ENCODE measurements at regions not wholly inside any gene's neighbourhood (a gene's known extent, or its start where the extent isn't known, plus 50 kb on each side); places are given as distances from the start of the nearest gene placed in this dataset.
"Not testable (repeated sequence)": the region's sequence is repeated elsewhere in the genome, so short reads cannot be mapped to it uniquely, and the experiment has no call there.

DNA sequence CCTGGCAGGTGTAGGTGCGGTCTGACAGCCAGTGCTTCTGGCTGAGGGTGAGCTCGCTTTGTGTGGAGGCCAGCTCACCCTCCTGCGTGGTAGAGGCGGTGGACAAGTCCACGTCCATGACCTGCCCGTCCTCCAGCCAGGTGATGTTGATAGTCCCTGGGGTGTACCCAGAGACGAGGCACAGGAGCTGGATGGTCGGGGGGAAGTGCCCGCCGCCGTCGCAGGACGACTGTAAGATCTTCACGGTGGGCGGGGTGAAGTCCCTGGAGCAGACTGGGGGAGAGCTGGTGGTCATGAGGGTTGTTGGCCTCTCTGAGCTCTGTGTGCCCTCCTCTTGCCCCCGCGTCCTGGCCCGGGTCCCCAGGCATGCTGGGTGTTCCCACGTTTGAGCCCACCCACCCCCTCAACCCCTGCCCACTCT lies 74.6 kb downstream of the TMEM121 start:
- no peak for DNase-seq (ENCODE audit: low read depth in 2 of 2)

DNA sequence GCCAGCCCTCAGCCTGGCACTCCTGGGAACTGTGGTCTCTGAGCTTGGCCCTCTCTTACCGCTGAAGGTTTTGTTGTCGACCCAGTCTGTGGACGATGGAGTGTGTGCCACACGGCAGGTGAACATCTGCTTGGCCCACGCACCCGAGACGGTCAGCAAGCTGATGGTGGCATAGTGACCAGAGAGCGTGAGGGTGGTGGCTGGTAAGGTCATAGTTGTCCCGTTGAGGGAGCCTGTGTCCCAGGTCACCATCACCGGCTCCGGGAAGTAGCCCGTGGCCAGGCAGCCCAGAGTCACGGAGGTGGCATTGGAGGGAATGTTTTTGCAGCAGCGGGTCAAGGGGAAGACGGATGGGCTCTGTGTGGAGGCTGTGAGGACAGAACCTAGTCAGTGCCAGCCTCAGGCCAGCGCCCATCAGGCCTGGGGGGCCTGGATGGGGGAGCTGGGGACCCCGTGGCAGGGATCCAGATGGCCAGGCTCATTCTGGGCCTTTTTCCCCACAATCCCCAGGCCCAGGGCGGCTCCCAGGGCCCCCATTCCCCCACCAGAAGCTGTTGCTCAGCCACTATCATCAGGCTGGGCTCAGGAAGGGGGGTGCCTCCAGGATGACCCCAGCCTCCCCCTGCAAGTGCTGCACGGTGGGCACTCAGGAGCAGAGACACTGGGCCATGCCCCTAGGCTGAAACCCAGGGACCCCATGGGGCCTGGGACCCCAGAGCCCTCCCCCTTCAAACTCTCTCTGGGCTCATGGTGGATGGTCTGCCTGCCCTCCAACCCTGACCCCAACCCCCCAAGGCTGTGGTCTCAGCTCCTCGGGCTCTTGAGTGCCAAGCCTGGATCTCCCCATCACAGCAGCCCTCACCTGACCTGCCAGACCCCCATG lies 75.2 kb downstream of the TMEM121 start:
- DNase-seq (ENCODE audit: low read depth in 2 of 2) = no peak

DNA sequence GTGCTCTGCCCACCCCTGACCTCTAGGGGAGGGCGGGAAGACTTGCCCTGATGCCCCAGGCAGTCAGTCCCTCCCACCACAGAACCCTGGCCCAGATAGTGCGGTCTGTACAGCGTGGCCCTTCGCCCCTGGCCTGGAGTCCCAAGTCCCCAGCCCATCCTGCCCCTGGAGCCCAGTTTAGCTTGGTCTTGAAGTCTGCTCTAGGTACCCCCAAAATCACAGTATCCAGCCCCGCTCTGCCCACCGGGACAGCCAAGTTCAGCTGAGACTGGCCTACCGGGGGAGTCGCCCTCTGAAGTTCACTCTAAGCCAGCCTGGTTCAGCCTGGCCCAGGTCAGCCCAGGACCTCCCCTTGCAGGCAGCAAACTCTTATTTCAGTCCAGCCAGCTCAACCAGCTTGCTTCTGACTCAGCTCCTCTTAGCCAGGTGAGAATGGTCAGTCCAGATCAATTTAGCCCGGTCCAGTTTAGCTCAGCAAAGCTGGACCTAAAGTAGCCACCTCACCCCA lies 75.9 kb downstream of the TMEM121 start:
- no peak for DNase-seq (ENCODE audit: low read depth in 2 of 2)

DNA sequence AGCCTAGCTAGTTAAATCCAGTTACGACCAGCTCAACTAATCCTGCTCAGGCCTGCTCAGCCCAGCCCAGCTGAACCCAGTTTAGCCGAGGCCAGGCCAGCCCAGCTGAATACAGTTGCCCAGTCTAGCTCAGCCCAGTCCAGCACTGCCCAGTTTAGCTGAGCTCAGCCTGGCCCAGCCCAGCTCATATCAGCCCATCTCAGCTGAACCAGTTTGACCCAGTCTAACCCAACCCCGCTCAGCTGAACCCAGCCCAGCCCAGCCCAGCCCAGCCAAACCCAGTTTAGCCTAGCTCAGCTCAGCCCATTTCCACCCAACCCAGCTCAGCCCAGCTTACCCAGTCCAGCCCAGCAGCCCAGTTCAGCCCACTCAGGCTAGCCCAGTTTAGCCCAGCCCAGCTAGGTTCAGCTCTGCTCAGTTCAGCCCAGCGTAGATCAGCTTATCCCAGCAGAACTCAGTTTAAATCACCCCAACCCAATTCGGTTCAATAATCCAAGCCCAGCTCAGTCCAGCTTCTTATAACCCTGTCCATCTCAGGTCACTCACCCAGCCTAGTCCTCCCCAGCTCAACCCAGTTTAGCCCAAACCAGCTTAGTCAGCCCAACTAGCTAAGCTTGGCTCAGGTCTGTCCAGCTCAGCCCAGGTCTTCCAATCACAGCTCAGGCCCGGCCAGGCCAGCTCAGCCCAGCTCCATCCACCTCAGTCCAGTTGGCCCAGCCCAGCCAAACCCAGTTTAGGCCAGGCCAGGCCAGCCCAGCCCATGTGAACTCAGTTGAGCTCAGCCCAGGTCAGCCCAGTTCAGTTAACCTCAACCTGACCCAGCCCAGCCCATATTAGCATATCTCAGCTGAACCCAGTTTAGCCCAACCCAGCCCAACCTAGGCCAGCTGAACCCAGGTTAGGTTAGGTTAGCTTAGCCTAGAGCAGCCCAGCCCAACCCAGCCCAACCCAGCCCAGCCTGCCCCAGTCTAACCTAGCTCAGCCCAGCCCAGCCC lies 76.7 kb downstream of the TMEM121 start:
- DNase-seq (ENCODE audit: low read depth in 2 of 2) = no peak

DNA sequence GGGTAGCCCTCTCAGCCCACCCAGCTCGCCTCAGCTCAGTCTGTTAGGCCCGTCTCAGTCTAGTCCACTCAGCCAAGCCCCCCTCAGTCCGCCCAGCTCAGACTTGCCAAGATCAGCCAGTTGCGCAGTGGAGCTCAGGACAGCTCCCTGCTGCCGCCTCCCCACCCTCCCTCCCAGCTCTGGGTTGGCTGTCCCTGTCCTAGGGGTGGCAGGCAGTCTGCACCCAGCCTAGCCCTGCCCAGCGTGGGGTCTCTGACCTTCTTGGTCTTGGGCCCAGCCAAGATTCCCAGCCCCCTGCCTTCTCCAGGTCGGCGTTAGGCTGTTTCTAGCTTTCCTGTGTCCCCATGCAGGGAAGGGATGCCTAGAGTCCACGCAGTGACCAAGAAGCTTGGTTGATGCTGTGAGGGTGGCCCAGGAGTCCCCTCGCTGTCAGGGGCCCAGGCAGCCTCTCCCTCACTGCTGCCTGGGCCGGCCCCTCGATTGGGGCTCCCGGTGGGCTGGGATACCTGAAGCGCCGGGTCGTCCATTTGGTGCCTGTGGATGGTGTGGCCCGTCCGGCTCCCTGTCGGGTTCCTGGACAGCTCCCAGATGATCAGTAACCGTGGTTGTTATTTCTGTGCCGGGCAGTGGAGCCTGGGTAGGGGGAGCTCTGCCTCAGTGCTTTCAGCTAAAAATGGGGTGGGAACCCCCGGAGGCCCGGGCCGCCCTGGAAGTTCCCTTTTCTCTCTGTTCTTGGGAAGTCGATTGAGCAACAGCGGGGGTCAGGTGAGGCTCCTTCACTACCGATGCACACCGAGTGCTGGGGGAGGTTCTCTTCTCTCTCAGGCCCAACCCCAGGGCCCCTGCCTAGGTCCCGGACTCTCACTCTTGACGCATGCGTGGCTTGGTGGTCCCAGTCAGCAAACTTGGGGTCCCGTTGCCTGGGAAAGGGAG lies 78.4 kb downstream of the TMEM121 start:
- DNase-seq (ENCODE audit: low read depth in 2 of 2) = not testable (repeated sequence)

DNA sequence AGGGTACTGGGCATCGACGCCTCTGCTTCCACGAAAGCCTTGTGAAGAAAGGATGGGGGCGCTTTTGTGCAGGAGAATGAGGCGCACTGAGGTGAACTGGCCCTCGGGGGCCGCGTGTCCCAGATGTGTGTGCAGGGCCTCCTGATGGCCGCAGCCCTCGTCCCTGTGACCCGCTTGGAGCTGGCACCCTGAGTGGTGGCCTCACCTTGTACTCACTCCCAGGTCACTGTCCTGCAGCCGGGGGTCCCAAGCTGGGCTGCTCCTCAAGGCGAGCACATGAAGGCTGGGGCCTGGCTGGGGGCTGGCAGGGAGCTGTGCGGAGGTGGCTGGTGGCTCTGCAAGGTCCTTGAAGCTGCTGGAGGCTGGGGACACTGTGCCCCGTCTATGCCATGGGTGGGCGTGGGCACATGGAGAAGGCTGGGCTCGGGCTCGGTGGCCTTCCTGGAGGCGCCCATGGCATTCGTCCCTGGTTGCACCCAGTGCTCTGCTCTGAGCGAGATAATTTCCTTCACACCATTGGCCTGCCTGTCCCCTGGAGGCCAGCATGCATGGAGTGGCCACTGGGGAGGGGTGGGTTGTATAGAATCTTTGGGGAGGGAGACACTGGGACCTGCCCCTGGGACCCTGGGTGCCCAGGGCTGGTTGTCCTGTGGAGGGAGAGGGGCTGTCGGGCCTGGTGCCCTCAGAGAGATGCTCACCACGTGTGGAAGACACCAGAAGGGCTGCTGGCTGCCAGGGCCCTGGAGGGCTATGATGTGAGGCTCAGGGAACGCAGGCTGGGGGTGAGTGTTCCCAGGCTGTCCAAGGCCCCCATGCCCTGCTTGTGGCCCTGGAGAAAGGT lies 79.3 kb downstream of the TMEM121 start:
- no peak for DNase-seq (ENCODE audit: low read depth in 2 of 2)

DNA sequence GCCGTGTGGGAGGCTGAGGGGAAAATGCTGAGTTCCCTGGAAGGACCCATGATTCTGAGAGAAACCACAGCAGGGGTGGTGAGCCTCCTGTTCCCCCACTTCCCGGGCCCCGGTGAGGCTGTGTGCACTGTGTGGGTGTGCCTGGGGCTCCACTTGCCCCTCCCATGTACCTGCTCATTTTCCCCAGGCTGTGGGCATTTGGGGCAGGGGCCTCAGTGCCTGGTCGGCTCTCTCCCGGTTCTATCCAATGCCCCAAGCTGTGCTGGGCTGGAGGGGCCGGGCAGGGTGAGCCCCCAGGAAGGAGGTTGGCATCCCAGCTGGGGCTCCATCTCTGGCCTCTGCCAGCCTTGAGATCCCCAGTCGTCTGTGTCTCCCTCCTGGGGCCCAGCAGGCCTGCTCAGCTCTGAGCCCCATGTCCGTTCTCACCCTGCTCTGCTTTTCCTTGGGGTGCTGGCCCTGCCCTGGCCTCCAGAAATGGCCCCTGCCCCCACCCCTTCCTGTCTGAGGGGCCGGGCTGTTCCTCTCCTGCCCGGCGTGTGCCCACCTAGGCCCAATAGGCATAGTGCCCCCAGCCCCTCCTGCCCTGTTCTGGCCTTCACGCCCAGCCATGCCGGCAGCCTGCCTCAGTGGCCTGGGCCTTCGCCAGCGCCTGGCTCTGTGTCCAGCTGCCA lies 80.1 kb downstream of the TMEM121 start:
- DNase-seq (ENCODE audit: low read depth in 2 of 2) = not testable (repeated sequence)

DNA sequence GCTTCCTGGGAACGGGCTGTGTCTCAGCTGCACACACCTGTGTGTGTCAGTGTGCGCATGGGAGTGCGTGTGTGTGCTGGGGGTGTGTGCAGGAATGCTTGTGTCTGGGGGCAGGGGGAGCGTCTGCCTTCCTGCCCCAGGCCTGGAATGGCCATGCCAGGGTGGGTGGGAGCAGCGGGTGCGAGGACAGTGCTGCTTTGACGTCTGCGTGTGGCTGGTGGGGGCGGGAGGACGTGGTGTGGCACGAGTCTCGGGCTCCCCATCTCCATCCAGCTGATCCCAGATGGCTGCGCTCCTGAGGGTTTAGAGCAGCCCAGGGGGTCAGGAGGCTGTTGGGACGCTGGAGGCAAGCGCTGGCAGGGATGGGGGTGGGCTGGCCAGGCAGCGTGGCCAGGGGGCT lies 80.6 kb downstream of the TMEM121 start:
- DNase-seq (ENCODE audit: low read depth in 2 of 2) = not testable (repeated sequence)

DNA sequence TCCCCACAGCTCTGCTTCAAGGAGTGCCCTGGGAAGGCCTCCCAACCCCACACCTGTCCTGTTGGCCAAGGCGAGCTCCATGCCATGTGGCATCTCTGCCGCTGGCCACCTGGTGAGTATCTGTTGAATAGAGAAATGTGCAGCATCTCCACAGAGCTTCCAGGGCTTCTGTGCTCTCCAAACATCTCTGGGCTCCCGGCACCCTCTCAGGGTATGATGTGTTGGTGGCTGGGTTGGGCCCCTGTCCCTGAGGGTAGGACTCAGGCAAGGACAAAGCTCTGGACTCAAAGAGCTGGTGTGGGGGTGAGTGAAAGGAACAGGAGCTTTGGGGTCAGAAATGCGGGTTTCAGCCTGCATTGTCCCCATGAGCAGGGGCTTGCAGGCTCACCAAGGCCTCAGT lies 88.6 kb downstream of the TMEM121 start:
- DNase-seq (ENCODE audit: low read depth in 2 of 2) = not testable (repeated sequence)

DNA sequence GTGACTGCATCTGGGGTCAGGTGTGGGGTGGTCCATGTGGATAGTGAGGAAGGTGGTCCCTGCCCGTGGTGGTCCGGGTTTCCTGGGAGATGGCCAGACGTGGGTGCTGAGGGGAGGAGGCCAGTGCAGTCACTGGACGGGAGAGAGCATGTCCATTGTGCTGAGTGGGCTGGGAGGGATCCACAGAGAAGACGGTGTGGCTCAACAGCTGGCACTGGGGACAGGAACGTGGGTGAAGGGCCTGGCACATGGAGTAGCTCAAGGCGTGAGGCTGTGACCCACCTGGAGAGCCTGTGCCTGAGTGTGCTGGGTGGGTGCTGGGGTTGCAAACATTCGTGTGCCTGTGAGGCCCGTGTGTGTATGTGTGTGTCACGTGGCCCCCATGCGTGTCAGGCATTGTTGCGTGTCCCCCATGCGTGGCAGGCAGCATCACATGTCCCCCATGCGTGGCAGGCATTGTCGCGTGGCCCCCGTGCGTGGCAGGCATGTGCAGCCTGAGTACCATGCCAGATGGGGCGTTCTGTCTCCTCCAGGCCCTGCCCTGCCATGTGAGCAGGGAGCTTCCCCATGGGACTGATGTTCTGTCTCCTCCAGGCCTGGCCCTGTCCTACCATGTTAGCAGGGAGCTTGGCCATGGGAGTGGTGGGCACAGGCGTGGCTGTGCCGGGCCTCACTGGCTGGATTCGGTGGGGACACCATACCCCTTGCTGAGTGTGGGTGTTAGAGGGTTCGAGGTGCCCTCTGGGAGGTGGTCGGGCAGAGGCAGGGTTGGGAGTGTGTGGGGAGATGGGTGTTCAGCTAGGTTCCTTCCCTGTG lies 89.8 kb downstream of the TMEM121 start:
- not testable (repeated sequence) for DNase-seq (ENCODE audit: low read depth in 2 of 2)

DNA sequence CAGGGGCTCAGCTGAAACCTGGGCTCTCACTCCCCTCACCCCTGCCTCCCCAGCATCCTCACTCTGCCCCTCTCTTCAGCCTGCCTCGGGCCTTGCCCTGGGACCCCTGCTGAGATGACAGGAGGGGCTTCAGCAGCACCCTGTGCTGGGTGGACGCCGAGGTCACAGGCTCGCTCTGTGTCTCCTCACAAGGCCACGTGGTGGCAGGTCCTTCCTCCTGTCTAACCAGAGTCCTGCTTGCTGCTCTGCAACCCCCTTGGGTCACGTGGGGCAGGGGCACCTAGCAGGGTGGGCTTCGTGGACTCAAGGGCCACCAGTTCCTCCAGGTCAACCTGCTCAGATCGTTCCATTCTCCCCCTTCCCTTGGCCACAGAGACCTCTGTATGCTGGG lies 90.4 kb downstream of the TMEM121 start:
- DNase-seq (ENCODE audit: low read depth in 2 of 2) = no peak

DNA sequence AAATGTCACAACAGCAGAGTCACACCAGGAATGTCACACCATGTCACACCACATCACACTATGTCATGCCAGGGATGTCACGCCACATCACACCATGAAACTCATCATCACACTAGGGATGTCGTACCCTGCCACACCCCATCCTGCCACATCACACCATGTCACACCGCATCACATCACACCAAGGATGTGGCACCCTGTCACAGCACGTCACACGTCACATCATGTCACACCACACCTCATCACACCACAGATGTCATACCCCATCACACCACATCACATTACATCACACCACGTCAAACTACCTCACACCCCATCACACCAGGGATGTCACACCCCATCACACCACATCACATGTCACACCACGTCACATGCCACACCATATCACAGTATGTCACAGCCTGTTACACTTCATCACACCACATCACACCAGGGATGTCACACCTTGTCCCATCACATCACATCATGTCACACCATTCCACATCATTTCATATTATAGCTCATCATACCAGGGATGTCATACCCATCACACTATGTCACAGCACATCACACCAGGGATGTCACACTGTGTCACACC lies 90.9 kb downstream of the TMEM121 start:
- DNase-seq (ENCODE audit: low read depth in 2 of 2) = no peak

DNA sequence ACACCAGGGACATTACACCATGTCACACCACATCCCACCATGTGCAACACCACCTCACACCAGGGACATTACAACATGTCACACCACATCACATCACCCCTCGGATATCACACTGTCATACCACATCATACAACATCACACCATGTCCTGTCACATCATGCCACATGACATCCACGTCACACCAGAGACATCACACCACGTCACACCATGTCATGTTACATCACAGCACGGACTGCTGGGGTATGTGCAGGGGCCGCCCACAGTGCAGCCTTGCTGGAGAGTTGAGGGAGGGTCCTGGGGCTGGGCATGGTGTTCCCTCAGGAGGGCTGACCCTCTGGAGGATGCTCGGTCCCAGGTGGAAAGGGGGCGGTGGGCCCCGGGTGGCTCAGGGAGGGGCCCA lies 91.4 kb downstream of the TMEM121 start:
- DNase-seq (ENCODE audit: low read depth in 2 of 2) = not testable (repeated sequence)

DNA sequence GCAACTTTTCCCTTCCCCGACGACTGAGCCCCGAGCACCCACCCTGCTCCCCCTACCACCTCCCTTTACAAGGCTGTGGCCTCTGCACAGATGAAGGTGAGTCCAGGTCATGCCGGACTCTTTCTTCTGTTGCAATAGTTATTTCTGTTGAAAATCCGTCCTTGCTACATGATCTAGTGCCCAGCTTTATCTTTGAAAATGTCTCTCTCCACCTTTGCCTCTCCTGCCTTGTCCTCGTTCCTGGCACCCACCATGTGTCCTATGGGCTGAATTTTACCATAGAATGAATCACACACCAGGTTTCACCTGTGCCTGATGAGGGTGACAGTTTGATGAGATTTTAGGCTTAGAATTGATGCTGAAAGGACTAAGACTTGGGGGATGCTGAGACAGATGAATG lies 92.9 kb downstream of the TMEM121 start:
- not testable (repeated sequence) for DNase-seq (ENCODE audit: low read depth in 2 of 2)

DNA sequence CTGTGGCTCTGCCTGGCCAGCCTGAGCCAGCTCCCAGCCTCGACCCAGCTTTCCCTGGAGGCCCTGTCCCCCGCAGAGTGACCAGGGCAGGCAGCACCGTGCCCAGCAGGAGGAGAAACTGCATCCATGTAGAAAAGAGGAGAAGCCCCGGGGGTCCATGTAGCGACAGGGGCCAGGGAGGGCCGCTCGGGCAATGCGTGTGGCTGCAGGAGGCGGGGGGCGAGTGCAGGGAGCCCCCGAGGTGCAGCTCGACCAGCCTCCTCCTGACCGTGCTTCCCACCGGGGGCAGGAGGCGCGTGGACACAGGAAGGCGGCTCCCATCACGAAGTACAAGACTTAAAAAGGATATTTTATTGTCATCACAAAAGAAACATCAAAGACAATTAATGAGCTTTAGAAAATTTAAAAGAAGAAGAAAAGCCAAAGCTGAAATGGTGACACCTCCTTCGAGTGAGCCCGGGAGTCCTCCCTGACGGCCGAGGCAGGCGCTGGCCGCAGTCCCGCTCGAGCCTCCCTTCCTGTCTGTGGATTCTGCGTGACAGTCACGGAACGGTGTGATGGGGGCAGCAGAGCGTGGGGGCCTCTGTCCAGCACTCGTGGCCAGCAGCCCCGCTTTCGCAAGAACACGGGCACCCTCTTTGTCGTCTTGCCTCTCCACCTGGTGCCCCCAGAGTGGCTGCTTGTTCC lies 93.9 kb downstream of the TMEM121 start:
- DNase-seq (ENCODE audit: low read depth in 2 of 2) = not testable (repeated sequence)

DNA sequence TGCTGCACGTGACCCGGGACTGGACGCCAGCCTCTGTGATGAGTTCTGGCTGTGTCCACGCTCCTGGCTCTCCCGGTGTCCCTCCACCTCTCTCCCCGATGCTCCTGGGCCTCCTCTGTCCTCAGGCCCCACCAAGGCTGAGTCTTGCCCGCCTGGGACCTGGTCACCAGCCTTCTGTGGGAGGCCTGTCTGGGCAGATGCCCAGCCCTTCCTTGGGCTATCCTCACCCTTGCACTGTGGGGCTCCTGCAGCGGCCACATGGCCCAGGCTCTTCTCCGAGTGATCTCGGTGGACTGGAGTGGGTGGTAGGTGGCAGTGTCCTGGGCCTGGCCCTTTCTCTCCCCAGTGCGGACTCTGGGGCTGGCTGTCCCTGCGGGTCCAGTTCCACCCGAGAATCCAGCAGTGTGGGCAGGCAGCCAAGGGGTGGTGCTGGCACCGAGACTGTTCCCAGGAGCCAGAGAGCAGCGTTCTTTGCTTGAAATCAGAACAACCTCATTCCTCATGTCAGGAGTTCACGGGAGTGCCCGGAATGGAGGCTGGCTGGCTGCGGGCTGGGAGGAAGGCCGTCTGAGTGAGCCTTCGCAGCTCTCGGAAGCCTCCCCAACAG lies 94.6 kb downstream of the TMEM121 start:
- not testable (repeated sequence) for DNase-seq (ENCODE audit: low read depth in 2 of 2)
